MV-4-11 (cell line): ENCODE measurements at regions not wholly inside any gene's neighbourhood (a gene's known extent, or its start where the extent isn't known, plus 50 kb on each side); places are given as distances from the start of the nearest gene placed in this dataset.
A peak's percentile ranks its signal among the peaks of the same experiment; 100 is the strongest.
"Not testable (repeated sequence)": the region's sequence is repeated elsewhere in the genome, so short reads cannot be mapped to it uniquely, and the experiment has no call there.

Source experiments
- DNase-seq: peaks from one replicate; lab custom pipeline; 2025; lab: John Stamatoyannopoulos, UW

DNA sequence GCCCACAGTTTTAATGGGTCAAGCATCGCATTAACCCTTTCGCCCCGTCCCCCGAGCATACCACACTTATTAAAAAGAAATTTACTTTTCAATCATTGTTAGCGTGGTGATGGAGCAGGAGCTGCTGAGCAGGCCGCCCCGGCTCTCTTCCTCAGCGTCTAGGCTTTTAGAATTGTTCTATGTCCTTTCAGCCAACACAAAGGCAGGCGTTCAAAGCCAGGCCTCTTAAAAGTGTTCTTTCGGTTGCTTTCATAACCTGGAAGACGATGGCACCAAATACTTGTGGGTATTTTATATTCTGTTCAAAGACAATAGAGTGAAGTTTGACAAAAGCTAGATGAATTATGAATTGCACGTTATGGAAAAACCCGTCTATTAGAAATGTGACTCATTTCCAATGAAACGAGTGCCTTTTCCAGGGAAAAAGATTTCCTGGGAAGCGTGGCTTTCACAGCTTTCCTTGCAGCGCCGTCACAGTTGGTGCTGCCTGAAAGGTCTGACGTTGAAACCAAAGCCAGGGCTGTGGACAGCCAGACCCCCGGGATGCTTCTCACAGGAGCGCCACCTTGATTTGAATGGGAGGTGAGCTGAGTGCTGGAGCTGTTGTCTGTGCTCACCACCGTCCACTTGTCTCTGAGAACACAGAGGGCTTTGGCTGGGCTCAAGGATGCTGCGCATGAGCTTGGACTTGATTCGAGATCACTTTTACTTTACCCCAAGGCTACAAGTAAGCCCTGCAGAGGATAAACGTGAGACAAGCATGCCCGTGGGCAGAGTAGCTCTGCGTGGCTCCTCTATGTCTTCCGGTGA, 78.8 kb downstream of the SOX1 start:
- no peak for DNase-seq

DNA sequence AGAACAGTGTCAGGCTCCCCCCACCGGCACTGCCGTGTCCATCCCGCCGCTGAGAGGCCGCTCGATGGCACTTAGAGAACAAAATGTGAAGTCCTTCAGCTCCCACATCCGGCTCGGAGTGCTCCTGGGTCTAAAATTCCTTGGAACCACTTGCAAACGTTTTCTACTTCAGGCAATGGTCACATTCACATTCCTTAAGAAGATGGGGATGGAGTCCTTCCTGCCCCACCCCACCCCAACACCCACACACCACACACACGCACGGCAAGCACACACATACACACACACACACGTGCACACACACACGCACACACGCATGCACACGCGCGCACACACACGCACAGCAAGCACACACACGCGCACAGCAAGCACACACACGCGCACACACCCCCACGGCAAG, 83.4 kb downstream of the SOX1 start:
- DNase-seq = no peak

DNA sequence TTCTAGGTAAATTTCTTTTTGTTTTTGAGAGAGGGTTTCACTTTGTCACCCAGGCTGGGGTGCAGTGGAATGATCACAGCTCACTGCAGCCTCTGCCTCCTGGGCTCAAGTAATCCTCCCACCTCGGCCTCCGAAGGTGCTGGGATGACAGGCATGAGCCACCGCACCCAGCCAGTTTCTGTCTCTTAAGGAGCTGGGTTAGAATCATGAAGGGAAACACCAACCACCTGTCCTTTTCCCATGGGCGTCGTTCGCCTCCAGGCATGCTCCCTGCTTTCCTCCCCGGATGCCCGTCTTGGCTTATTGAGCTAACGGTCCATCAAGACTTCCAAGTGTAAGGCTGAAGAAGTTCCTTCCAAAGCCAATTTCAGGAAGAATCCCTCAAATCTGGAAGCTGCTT, 85.9 kb downstream of the SOX1 start:
- no peak for DNase-seq

DNA sequence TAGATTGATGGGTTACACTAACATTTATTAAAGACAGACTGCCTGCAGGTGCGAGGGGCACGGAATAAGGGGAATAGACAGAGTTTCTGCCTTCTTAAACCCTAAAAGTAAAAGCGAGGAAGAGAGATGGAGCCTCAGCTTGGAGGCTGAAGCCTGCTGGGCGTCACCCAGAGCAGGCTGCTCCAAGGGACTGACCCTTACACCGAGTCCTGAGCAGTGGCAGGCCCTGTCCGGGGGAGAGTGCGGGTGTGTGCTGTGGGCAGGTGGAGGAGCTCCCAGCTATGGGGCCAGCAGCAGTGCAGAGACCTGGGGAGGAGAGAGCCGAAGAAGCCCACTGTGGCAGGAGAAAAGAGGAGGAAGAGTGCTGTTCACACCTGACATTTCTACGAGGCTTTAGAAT, 86.4 kb downstream of the SOX1 start:
- DNase-seq = no peak

DNA sequence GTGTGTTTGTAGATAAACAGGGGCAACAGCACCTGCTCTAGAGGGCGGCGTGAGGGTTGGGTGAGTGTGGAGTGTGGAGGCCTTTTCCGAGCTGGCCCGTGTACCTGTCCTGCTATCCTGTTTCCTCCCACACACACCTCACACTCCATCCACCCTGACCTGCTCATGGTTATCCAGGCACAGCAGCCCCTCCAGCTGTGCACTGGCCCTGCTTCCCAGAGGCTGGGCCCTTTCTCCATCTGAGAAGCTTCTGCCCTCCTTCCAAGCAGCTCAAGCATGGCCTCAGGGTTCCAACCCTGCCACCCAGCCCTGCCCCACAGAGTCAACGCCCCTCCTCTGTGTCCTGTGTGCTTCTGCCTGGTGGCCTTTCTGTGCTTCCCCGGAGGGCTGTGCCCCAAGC, 86.9 kb downstream of the SOX1 start:
- DNase-seq = no peak

DNA sequence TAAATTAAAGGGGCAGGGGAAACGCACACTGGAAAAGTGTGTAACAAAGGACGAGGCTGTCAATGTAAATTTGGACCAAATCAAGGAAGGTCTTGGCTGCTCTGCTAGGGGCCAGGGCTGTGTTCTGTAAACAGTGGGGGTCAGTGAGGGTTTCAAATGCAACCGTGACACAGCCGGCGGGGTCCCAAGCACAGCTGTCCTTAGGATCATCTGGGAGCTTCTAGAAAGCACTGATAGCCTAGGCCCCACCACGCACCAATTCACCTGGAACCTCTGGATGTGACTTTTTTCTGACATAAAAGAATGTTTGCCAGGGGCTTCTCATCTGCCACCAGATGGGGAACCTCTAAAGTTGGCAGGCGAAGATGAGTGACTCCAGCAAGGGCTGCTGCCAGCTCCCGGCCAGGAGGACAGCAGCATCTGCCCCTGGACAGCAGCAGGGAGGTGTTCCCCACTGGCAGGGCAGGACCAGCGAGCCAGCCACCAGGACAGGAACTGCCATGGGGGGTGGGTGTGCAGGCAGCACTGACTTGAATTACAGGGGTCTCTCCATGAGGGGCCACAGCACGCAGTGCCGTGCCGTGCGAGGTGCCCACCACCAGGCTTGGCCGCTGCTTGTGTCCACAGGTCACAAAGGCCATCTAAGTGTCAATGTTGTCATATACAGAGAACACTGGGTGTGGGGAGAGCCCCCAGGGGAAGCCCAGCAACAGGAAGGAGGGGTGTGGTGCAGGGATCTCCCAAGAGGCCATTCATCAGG, 87.5 kb downstream of the SOX1 start:
- DNase-seq = no peak

DNA sequence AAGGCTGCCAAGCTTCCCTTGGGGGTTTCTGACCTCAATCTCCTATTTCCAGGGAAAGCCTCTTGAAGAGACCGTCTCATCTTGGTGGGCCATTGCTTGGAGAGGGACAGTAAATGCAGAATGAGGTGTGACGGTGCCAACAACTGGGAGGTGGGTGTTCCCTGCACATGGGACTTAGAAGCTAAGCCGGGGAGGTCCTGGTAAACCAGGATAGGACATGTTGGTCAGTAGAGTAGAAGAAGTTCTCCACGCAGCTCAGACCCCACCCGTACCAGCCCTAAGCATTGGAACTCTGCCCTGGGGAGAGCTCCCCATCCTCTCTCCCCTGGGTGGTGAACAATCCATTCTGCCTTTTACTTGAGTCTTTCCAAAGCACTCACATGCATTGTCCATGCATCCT, 92.0 kb downstream of the SOX1 start:
- DNase-seq = no peak

DNA sequence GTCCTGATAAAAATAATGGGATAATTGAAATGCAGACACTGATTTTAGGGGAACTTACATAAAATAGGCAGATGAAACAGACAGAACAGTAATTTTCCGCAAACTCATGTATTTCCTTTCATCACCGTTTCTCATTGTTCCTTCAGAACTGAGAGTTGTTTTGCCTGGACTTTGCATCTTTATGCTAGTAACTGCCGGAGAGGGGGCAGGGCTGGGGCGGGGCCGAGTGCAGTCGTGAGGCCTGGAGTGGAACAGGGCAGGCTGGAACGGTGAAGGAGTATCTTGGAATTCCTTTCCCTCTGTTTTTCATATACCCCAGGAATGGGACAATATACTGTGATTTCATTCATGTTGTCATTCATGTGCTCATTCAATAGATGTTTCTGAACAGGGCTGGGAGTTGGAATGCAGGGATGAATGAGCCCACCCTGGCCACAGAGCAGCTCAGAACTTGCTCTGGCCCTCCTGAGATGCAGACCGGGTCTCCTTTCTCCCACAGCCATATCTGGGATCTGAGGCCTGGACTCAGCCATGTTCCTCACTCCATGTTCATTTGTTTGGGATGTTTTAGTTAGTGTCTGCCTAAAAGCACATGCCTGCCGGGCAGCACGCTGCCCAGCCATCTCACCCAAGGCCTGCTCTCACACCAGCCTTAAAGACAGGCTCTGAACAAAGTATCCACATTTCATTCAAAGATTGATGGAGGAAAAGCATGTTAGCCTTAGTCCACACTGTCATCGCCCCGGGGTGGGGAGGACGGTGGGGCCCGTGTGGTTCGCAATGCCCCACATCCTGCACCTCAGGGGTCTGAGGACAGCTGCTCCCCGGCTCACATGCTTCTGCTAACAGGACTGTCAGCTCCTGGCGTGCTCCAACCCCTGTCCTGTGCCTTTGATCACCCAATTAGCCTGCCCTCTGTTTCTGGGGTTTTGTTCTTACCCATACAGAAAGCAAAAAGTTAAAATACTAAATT, 92.9 kb downstream of the SOX1 start:
- DNase-seq = no peak

DNA sequence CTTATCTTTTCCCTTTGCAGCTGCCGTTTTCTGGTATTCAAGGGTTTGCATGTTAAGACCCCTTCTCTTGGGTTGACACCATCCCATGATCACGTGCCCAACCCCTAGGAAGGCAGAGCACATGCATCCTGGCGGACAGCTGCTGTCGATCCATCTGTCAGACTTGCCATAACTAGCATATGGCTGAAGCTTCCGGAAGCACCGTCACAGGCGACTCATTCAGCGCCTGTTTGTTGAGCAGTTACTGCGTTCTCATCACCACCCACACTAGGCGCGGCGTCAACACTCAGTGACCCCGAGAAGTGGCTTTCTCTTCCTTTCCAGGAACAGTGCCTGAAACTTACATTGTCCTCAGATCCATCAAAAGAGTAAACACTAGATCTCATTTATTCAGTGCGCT, 93.6 kb downstream of the SOX1 start:
- no peak for DNase-seq

DNA sequence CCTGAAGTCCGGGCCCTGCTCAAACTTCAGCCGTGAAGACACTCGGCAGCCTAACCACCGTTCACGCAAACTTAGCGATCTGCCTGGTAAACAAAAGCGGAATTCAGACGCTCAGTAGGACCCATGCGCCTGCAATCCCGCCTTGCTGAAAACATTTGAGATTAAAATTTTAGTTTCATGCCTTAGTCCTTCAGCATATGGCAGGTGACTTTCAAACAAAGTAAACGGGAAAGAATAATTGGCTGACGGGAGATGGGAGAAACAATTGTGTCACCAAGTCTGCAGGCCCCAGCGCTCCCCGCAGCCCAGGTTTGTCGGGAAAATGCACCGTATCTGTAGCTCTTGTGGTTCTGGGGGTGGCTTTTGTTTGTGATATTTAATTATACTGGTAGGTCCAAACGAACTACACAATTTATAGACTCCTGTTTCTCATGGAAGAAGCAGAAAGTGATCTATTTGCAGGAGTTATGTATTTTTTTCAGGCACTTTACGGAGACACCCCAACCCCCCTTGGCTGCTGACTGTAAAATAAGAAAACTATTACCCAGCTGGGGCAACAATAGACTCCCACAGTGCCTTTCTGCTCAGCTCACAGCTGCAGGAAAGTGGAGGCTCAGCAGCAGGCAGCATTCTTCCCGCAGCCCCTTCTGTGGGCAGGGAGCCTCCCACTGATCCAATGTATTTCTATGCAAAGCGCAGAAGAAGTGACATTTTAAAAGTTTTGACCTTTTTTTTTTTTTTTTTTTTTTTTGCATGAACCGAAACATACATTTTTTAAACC, 94.8 kb downstream of the SOX1 start:
- DNase-seq = no peak

DNA sequence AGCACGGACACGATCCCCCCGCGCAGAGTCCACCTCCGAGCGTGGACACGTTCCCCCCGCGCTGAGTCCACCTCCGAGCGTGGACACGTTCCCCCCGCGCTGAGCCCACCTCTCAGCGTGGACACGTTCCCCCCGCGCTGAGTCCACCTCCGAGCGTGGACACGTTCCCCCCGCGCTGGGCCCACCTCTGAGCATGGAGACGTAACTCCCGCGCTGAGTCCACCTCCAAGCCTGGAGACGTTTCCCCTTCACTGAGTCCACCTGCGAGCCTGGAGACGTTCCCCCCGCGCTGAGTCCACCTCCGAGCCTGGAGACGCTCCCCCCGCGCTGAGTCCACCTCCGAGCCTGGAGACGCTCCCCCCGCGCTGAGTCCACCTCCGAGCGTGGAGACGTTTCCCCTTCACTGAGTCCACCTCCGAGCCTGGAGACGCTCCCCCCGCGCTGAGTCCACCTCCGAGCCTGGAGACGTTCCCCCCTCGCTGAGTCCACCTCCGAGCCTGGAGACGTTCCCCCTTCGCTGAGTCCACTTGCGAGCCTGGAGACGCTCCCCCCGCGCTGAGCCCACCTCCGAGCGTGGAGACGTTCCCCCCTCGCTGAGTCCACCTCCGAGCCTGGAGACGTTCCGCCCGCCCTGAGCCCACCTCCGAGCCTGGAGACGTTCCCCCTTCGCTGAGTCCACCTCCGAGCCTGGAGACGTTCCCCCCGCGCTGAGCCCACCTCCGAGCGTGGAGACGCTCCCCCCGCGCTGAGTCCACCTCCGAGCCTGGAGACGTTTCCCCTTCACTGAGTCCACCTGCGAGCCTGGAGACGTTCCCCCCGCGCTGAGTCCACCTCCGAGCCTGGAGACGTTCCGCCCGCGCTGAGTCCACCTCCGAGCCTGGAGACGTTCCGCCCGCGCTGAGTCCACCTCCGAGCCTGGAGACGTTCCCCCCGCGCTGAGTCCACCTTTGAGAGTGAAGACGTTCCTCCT, 97.0 kb downstream of the SOX1 start:
- DNase-seq = not testable (repeated sequence)

DNA sequence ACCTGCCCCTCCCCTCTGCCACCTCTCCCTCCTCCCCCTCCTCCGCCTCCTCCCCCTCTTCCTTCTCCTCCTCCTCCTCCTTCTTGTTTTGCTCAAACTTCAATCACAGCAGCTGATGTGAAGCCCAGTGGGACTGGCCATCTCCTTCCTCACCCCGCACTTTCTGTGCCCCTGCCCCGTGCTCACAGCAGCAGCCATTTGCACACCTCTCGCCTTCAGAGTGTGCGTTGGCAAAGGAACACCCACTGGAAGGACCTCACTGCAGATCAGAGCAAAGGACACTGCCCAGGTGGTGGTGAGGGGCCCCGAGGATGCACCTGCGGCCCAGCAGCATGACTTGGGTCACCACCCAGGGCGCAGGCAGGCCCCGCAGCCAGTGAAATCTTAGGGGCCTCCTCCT, 98.8 kb downstream of the SOX1 start:
- DNase-seq = no peak

DNA sequence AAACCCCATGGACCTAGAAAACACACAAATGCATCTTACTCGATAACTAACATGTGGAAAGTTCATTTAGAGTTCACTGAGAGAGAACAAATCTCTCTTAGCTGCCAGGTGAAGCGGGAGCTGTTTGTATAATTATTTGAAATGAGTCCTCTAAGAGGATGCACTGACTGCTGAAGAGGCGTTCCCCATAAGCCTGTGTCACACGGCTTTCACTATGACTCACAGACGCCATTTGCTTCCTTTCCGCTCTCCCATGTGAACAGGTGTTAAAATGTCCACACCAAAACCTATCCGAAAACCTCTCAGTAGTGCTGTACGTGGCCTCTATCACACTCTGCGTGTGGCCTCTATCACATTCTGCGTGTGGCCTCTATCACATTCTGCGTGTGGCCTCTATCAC, 101.8 kb downstream of the SOX1 start:
- DNase-seq = peak; percentile 60

DNA sequence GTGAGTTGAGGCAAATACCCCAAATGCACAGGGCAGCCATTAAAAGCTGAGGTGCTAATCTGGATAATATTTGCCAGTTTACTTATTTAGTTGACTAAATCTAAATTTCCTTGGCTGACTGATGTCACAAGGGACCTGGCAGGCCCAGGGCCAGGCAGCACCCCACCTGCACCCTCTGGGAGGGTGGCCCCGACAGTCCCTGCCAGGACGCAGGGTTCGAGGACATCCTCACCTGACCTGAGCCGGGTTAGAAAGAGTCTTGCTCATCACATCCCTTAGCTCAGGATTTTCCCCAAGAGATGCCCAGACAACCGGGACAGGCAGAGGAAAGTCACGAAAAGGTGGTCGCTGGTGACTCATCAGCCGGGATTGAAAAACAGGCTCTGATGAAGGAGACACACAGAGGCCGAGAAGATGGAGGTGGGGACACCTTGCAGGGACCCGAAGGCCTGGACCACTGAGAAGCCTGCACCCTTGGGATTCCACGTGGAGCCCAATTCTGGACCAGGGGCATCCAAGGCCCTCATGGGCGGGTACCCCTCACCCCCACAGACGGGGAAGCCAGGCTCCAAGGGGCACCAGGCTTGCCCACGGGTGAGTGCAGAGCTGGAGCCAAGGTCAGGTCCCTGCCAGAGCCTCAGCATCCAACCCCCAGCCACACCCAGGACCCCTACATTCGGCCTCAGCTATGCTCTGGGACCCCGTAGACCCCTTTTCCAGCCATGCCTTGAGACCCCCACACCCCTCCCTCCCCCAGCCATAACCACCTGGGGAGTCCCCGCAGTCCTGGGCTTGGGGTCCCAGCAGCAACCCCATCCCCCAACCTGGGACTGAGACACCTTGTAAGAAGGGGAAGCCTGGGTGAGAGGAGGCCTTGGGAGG, 103.2 kb downstream of the SOX1 start:
- no peak for DNase-seq

DNA sequence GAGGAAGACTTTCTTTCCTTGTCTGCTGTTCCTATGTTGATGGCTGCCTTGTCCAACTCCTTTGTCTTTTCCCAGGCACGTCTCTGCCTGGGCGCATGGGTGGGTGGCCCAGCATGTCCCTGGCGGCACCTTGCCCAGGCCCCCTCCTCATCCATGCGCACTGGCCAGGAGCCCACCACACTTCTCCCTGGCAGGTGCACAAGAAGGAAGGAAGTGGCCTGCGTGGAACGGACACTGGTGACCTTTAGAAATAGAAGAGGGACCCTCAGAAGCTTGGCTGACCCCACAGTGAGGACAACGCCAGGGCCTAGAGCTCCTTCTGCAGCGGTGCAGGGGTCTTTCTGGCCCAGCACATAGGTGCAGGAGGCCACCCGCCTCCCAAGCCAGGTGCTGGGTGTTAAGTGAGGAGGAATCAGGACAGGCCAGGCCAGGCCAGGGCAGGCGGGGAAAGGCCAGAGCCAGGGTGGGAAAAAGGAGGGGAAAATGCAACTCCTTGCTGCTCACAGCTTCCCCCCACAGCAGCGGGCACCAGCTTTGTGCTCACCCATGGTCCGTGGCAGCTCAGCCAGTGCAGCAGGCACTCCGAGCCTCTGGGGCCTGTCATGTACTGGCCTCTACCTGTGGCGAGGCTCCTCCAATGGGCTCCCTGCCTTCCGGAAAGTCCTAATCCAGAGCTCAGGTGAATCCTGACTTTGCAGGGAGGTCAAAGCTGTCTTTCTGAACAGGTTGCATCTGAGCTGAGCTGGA, 104.0 kb downstream of the SOX1 start:
- DNase-seq = no peak

DNA sequence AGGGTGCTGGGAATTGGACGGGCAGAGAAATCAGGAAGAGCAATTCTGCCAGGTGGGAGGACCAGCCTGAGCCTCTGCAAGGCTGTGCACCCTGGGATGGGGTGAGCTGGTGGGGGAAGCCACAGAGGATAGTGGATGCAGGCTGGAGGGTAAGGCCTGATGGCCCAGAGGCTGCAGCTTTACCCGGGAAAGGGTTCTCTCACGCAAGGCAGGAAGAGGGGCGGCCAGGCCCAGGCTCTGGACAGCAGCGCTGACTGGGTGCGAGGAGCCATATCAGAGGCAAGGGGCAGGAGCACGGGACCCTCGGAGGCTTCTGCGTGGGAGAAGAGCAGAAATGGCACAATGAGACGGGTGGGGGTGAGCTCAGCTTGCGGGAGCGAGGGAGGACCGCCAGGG, 104.6 kb downstream of the SOX1 start:
- DNase-seq = no peak

DNA sequence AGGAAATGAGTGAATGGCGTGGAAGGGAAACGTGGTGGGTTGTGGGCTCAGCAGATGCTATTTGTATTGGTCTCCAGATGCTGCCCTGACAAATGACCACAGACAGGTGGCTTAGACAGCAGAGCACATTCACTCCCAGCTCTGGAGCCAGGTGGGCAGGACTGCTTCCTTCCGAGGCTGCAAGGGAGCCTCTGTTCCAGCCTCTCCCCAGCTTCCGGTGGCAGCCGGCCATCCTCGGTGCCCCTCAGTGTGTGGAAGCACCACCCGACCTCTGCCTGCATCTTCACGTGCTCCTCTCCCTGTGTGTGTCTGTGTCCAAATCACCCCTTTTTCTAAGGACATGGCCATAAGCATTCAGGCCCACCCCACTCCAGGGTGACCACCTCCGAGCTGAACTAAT, 105.1 kb downstream of the SOX1 start:
- DNase-seq = no peak

DNA sequence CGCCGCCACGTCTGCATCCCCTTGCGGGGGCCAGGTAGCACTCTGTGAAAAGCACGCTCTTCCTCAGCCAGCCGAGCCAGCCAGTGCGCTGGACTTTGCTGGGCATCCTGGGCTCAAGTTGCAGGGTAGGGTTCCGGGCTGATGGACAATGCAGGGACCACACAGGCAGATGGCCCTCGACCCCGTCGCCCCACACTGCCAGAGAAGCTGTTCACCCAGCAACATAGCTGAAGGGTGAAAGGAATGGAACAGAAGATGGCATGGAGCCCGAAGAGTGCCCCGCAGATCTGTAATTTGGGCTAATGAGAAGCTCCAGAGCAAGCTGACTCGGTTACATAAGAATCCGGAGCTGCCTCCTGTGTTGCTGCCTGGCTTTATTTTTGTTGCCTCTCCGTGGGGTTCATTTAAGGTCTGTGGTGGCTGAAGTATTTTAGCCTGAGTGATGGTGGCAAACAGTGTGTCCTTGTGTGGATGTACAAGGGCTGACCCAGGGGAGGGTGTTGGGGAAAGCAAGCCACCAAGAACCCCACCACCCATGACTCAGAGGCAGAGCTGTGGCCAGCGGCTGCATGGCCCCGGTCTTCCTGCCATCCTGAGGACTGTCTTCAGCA, 105.8 kb downstream of the SOX1 start:
- DNase-seq = no peak
